A673 (cell line): ENCODE measurements at regions not wholly inside any gene's neighbourhood (a gene's known extent, or its start where the extent isn't known, plus 50 kb on each side); places are given as distances from the start of the nearest gene placed in this dataset.

Experiments used
- EZH2 ChIP-seq: fragments of 200-600 bp; sonication (generic); IDR thresholded peaks from 2 replicates; pipeline ENCODE4 v1.6.1; 2017; ENCODE audit warnings: borderline replicate concordance, low read depth, mild to moderate bottlenecking, mixed read lengths, antibody characterized with exemption, low read length; ENCODE audit not compliant: poor library complexity, severe bottlenecking
- TF ChIP-seq, protein P1 (sequence below): fragments of 300-800, 200-600 bp; sonication (generic); conservative IDR thresholded peaks from 2 replicates; pipeline ENCODE4 v1.5.1; 2017; ENCODE audit warnings: low read depth, mild to moderate bottlenecking, antibody characterized with exemption, low read length, moderate library complexity, mixed read lengths

- TF ChIP-seq, protein P1, sequence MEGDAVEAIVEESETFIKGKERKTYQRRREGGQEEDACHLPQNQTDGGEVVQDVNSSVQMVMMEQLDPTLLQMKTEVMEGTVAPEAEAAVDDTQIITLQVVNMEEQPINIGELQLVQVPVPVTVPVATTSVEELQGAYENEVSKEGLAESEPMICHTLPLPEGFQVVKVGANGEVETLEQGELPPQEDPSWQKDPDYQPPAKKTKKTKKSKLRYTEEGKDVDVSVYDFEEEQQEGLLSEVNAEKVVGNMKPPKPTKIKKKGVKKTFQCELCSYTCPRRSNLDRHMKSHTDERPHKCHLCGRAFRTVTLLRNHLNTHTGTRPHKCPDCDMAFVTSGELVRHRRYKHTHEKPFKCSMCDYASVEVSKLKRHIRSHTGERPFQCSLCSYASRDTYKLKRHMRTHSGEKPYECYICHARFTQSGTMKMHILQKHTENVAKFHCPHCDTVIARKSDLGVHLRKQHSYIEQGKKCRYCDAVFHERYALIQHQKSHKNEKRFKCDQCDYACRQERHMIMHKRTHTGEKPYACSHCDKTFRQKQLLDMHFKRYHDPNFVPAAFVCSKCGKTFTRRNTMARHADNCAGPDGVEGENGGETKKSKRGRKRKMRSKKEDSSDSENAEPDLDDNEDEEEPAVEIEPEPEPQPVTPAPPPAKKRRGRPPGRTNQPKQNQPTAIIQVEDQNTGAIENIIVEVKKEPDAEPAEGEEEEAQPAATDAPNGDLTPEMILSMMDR, result no peak
- no peak for TF ChIP-seq EZH2
Observed at GRCh38 chr11:41527530-41527929, 68.1 kb upstream of the LRRC4C start.
